C4-2B (cell line): ENCODE measurements at regions not wholly inside any gene's neighbourhood (a gene's known extent, or its start where the extent isn't known, plus 50 kb on each side); places are given as distances from the start of the nearest gene placed in this dataset.

Source experiments
- CTCF ChIP-seq: fragments of 450-650 bp; conservative IDR thresholded peaks from 2 replicates; pipeline ENCODE4 v1.5.1; 2017; ENCODE audit warnings: mild to moderate bottlenecking
- ZFX ChIP-seq: fragments of 450-650 bp; IDR thresholded peaks from 2 replicates; pipeline ENCODE4 v1.6.1; 2017

- TF ChIP-seq CTCF (no peak), ZFX (no peak)
Observed at GRCh38 chr4:20384456-20384855, 132.8 kb downstream of the SLIT2 start.
